Lower lobe of right lung (tissue), 2 donors: ENCODE measurements at regions not wholly inside any gene's neighbourhood (a gene's known extent, or its start where the extent isn't known, plus 50 kb on each side); places are given as distances from the start of the nearest gene placed in this dataset.

Source experiments
- ATAC-seq, 2 donors: fragments of 200-7000 bp; cut with Tn5 transposase; one replicate each; pipeline ENCODE4 v1.9.1; 2020 to 2022; ENCODE audit warnings: mild to moderate bottlenecking in 2 of 2, moderate library complexity in 2 of 2
- DNase-seq: peaks from one replicate; pipeline ENCODE4 v3.0.0-alpha.2; 2020
- H3K27ac ChIP-seq: fragments of 200-600 bp; one replicate; pipeline ENCODE4 v1.8.0; 2022
- H3K27me3 ChIP-seq: fragments of 200-600 bp; one replicate; pipeline ENCODE4 v1.8.0; 2022; ENCODE audit warnings: low read depth
- H3K36me3 ChIP-seq: fragments of 200-600 bp; one replicate; pipeline ENCODE4 v1.8.0; 2022; ENCODE audit warnings: mild to moderate bottlenecking
- H3K4me1 ChIP-seq: fragments of 200-600 bp; one replicate; pipeline ENCODE4 v1.8.0; 2022
- H3K4me3 ChIP-seq: fragments of 200-600 bp; one replicate; pipeline ENCODE4 v1.8.0; 2022; ENCODE audit warnings: mild to moderate bottlenecking
- H3K9me3 ChIP-seq: fragments of 200-600 bp; one replicate; pipeline ENCODE4 v1.8.0; 2022
- intact Hi-C: fragments of 100-400 bp; cut with DNase I; formaldehyde crosslinking; loops from one replicate; pipeline ENCODE4 v1.11.0; 2022
- TF ChIP-seq, protein P1 (sequence below): fragments of 200-600 bp; IDR thresholded peaks from one replicate; pipeline ENCODE4 v1.8.0; 2022; ENCODE audit warnings: antibody characterized with exemption, mild to moderate bottlenecking
- donor health status: DM: no; HTN: yes; CAD: no; lungs with severe emphysema.

DNA sequence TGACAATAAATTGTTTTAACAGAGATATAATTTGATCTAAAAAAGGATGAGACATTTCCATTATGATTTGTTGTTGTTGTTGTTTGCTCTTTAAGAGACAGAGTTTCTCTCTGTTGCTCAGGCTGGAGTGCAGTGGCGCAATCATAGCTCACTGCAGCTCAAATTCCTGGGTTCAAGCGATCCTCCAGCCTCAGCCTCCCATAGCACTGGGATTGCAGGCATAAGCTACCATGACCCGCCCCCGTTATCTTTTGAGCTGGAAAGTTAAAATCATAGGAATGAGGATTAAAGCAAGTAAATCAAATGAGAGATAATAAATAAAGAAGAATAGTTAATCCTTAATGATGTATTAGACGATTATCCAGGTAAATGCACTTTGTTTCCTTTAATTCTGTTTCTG is 224.4 kb upstream of the SMIM31 start:
- intact Hi-C loops: no loop called here
- TF ChIP-seq, protein P1, sequence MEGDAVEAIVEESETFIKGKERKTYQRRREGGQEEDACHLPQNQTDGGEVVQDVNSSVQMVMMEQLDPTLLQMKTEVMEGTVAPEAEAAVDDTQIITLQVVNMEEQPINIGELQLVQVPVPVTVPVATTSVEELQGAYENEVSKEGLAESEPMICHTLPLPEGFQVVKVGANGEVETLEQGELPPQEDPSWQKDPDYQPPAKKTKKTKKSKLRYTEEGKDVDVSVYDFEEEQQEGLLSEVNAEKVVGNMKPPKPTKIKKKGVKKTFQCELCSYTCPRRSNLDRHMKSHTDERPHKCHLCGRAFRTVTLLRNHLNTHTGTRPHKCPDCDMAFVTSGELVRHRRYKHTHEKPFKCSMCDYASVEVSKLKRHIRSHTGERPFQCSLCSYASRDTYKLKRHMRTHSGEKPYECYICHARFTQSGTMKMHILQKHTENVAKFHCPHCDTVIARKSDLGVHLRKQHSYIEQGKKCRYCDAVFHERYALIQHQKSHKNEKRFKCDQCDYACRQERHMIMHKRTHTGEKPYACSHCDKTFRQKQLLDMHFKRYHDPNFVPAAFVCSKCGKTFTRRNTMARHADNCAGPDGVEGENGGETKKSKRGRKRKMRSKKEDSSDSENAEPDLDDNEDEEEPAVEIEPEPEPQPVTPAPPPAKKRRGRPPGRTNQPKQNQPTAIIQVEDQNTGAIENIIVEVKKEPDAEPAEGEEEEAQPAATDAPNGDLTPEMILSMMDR: no peak
- no peak for ATAC-seq
- DNase-seq: no peak
- Histone ChIP-seq H3K4me3 (no peak overlapping the region), H3K36me3 (no peaks in the 10 kb centered on the region), H3K4me1 (no peaks in the 10 kb centered on the region), H3K27ac (no peak overlapping the region), H3K27me3 (no peaks in the 10 kb centered on the region), H3K9me3 (no peaks in the 10 kb centered on the region)

DNA sequence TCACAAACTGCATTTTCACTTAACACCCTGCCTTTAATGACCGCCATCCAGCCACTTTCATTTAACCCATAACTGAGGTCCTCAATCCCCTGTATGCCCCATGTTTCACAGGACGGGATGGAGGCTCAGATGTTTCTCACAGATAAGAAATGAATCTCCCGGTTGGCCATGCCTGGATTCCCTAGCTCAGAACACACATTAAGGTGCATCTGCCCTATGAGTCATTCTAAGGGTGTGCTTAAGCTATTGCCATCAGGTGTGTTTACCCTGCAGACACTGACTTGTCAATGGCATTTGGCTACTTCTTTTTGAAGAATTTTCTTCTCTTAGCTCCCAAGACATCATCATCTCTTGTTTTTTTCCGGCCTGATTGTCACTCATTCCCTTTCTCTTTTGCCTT is 222.6 kb upstream of the SMIM31 start:
- Histone ChIP-seq H3K27me3 (no peaks in the 10 kb centered on the region), H3K9me3 (no peaks in the 10 kb centered on the region)
- no peak for ATAC-seq

DNA sequence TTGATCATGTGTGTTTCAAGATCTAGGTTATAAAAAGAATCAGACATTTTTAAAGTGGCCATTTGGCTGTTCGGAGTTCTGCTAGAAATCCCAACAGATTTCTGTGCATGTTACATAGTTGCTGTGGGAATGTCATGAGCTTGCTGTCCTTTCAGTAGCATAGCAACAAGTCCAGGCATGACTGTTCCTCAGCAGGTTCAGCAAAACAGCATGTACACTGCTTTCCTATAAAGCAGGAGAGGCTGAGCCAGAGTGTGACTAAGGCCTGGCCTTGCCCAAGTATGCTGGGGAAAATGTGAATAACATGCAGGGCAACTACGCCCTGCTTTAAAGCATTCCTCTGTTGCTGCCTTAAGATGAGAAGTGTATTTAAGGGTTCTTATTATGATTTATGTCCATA is 217.1 kb upstream of the SMIM31 start:
- peak; percentile 61 to 84 for ATAC-seq
- TF ChIP-seq, protein P1: no peak
- Histone ChIP-seq H3K27ac (no peak overlapping the region), H3K36me3 (no peaks in the 10 kb centered on the region), H3K27me3 (no peaks in the 10 kb centered on the region), H3K4me1 (no peaks in the 10 kb centered on the region), H3K4me3 (no peak overlapping the region), H3K9me3 (peaks cover 5% of the 10 kb centered on the region)
- DNase-seq: no peak
- intact Hi-C loops: no loop called here

More for the DNA sequence above, 222.6 kb upstream of the SMIM31 start:
- TF ChIP-seq, protein P1: no peak
- no peak for DNase-seq
- Histone ChIP-seq H3K36me3 (no peaks in the 10 kb centered on the region), H3K27ac (no peak overlapping the region), H3K4me1 (no peaks in the 10 kb centered on the region), H3K4me3 (no peak overlapping the region)
- intact Hi-C loops: no loop called here

DNA sequence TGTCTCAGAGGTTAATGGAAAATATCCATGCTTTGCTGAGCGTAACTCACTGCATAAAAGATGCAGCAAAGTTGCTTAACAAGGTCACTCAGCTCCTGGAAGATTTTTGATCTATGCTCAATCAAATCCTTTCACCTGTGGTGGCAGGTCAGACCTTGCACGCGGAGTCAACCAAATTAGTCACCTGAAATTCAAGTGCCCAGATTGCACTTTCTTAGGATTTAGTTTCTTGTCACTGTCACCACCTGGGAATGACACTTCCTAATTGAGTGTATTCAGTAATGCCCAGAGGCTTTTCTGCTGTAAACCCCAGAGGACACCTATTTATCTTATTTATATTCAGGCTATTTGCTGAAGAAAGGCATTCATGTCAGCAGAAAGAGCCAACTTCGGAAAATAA is 215.8 kb upstream of the SMIM31 start:
- H3K4me3 ChIP-seq: no peak overlapping the region
- no peak for ATAC-seq
- DNase-seq: no peak
- peaks cover 5% of the 10 kb centered on the region for H3K9me3 ChIP-seq
- no peaks in the 10 kb centered on the region for H3K4me1 ChIP-seq
- intact Hi-C loops: no loop called here
- TF ChIP-seq, protein P1: no peak
- no peaks in the 10 kb centered on the region for H3K27me3 ChIP-seq
- no peaks in the 10 kb centered on the region for H3K36me3 ChIP-seq
- H3K27ac ChIP-seq: no peak overlapping the region

DNA sequence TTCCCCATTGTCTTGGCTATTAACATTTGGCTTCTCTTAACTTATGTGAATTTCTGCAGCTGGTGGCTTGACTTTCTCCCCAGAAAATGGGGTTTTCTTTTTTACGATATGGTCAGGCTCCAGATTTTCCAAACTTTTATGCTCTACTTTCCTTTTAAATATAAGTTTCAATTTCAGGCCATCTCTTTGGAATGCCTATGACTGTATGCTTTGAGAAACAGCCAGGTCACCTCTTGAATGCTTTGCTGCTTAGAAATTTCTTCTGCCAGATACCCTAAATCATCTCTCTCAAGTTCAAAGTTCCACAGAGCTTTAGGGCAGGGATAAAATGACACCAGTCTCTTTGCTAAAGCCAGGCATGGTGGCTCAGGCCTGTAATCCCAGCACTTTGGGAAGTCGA is 212.9 kb upstream of the SMIM31 start:
- Histone ChIP-seq H3K4me1 (no peaks in the 10 kb centered on the region), H3K9me3 (peaks cover 9% of the 10 kb centered on the region), H3K27ac (no peak overlapping the region), H3K27me3 (no peaks in the 10 kb centered on the region), H3K4me3 (no peak overlapping the region), H3K36me3 (no peaks in the 10 kb centered on the region)
- TF ChIP-seq, protein P1: no peak
- ATAC-seq (no peak), DNase-seq (no peak)
- intact Hi-C loops: no loop called here

DNA sequence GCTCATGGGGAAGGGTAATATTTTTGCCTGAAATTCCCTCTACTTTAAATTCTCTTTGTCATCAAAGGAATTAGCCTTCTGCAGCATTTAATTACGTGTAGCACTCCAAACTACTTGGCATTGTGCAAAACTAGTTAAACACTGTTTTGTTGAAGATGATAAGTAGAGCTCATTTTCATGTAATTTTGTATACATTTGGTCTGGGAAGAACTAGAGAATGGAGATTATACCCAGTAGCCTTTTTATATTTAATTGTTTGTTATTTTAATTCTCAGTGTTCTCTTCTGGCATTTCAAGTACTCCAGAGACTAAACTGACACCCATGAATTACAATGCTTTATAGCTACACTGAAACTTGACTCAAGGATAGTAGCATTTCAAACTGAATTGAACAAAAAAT is 211.5 kb upstream of the SMIM31 start:
- H3K27ac ChIP-seq: no peak overlapping the region
- TF ChIP-seq, protein P1: no peak
- intact Hi-C loops: no loop called here
- DNase-seq (no peak), ATAC-seq (no peak)
- no peaks in the 10 kb centered on the region for H3K36me3 ChIP-seq
- no peak overlapping the region for H3K4me3 ChIP-seq
- peaks cover 9% of the 10 kb centered on the region for H3K9me3 ChIP-seq
- H3K4me1 ChIP-seq: no peaks in the 10 kb centered on the region
- H3K27me3 ChIP-seq: no peaks in the 10 kb centered on the region
